Astrocyte (in vitro differentiated cells and primary cell): ENCODE measurements at regions not wholly inside any gene's neighbourhood (a gene's known extent, or its start where the extent isn't known, plus 50 kb on each side); places are given as distances from the start of the nearest gene placed in this dataset.
"Not testable (repeated sequence)": the region's sequence is repeated elsewhere in the genome, so short reads cannot be mapped to it uniquely, and the experiment has no call there.

Experiments
- DNase-seq: peaks from one replicate; pipeline ENCODE4 v3.0.0-alpha.2; 2010; ENCODE audit warnings: low read depth
- FAIRE-seq: peaks from 2 replicates; lab custom pipeline; 2011; peaks lifted over from hg19 to GRCh38; lab: Jason Lieb, UNC
- H2AFZ ChIP-seq: 2 replicates; pipeline ENCODE4 v1.6.0; 2012; ENCODE audit warnings: low read depth, low read length, inconsistent platforms
- H3K27ac ChIP-seq: 2 replicates; pipeline ENCODE4 v1.5.1; 2011; ENCODE audit warnings: low read depth, low read length, inconsistent platforms
- H3K27me3 ChIP-seq: 2 replicates; pipeline ENCODE4 v1.6.0; 2011; ENCODE audit warnings: low read length, inconsistent platforms; ENCODE audit not compliant: insufficient read depth
- H3K36me3 ChIP-seq: 2 replicates; pipeline ENCODE4 v1.5.1; 2011; ENCODE audit warnings: low read length, inconsistent platforms; ENCODE audit not compliant: insufficient read depth
- H3K4me1 ChIP-seq: 2 replicates; pipeline ENCODE4 v1.5.1; 2011; ENCODE audit warnings: low read length, inconsistent platforms; ENCODE audit not compliant: insufficient read depth
- H3K4me2 ChIP-seq: 2 replicates; pipeline ENCODE4 v1.6.0; 2012; ENCODE audit warnings: low read length, inconsistent platforms
- H3K4me3 ChIP-seq: 2 replicates; pipeline ENCODE4 v1.5.1; 2011; ENCODE audit warnings: low read depth, mild to moderate bottlenecking, low read length, inconsistent platforms; ENCODE audit not compliant: insufficient read depth
- H3K79me2 ChIP-seq: 2 replicates; pipeline ENCODE4 v1.6.0; 2012; ENCODE audit warnings: mild to moderate bottlenecking, low read length, inconsistent platforms; ENCODE audit not compliant: insufficient read depth
- H3K9ac ChIP-seq: 2 replicates; pipeline ENCODE4 v1.6.0; 2012; ENCODE audit warnings: mild to moderate bottlenecking, low read length, inconsistent platforms
- H3K9me3 ChIP-seq: 2 replicates; pipeline ENCODE4 v1.5.1; 2012; ENCODE audit warnings: low read depth, mild to moderate bottlenecking, low read length, inconsistent platforms; ENCODE audit not compliant: insufficient read depth
- H4K20me1 ChIP-seq: 2 replicates; pipeline ENCODE4 v1.6.0; 2012; ENCODE audit warnings: low read length, inconsistent platforms; ENCODE audit not compliant: insufficient read depth
- H3K27ac Mint-ChIP-seq: one replicate; pipeline ENCODE4 v1.8.0; 2021; ENCODE audit warnings: mild to moderate bottlenecking, mixed read lengths; ENCODE audit not compliant: unreplicated experiment
- H3K27me3 Mint-ChIP-seq: one replicate; pipeline ENCODE4 v1.8.0; 2021; ENCODE audit warnings: low read depth, mixed read lengths; ENCODE audit not compliant: unreplicated experiment
- H3K36me3 Mint-ChIP-seq: one replicate; pipeline ENCODE4 v1.8.0; 2021; ENCODE audit warnings: low read depth, mixed read lengths; ENCODE audit not compliant: unreplicated experiment
- H3K4me1 Mint-ChIP-seq: one replicate; pipeline ENCODE4 v1.8.0; 2021; ENCODE audit warnings: low read depth, mixed read lengths; ENCODE audit not compliant: unreplicated experiment
- H3K4me3 Mint-ChIP-seq: one replicate; pipeline ENCODE4 v1.8.0; 2021; ENCODE audit warnings: mild to moderate bottlenecking, moderate library complexity, mixed read lengths; ENCODE audit not compliant: unreplicated experiment
- H3K9me3 Mint-ChIP-seq: one replicate; pipeline ENCODE4 v1.8.0; 2021; ENCODE audit warnings: mild to moderate bottlenecking, mixed read lengths; ENCODE audit not compliant: unreplicated experiment
- CTCF ChIP-seq: IDR thresholded peaks from 2 replicates; pipeline ENCODE4 v1.5.1; 2011; ENCODE audit warnings: low read depth, mild to moderate bottlenecking, inconsistent platforms, low read length, moderate library complexity; ENCODE audit not compliant: insufficient read depth
- EZH2 ChIP-seq: IDR thresholded peaks from 2 replicates; pipeline ENCODE4 v1.6.1; 2012; ENCODE audit warnings: mild to moderate bottlenecking, low read length, inconsistent platforms; ENCODE audit not compliant: insufficient read depth

- no peak overlapping the region for H3K4me3 ChIP-seq
- no peaks in the 10 kb centered on the region for H3K4me1 ChIP-seq
- H3K9me3 Mint-ChIP-seq, result no peaks in the 10 kb centered on the region
- DNase-seq (no peak), FAIRE-seq (no peak)
- H3K4me2 ChIP-seq, result no peak overlapping the region
- H3K27ac ChIP-seq, result no peak overlapping the region
- H3K9me3 ChIP-seq, result no peaks in the 10 kb centered on the region
- H2AFZ ChIP-seq, result no peak overlapping the region
- no peak overlapping the region for H3K27ac Mint-ChIP-seq
- H3K36me3 ChIP-seq, result no peaks in the 10 kb centered on the region
- no peak overlapping the region for H3K9ac ChIP-seq
- H4K20me1 ChIP-seq, result no peaks in the 10 kb centered on the region
- TF ChIP-seq EZH2 (no peak), CTCF (no peak)
- no peaks in the 10 kb centered on the region for H3K27me3 Mint-ChIP-seq
- no peaks in the 10 kb centered on the region for H3K27me3 ChIP-seq
- no peak overlapping the region for H3K4me3 Mint-ChIP-seq
- H3K4me1 Mint-ChIP-seq, result no peaks in the 10 kb centered on the region
- H3K79me2 ChIP-seq, result no peaks in the 10 kb centered on the region
- H3K36me3 Mint-ChIP-seq, result no peaks in the 10 kb centered on the region
These were observed 774.4 kb upstream of the CHORDC1 start for GRCh38 chr11:90997241-90997640.

GRCh38 chr11:90972159-90972558, 749.3 kb upstream of the CHORDC1 start:
- not testable (repeated sequence) for H3K4me1 ChIP-seq, H3K4me3 ChIP-seq, H3K9ac ChIP-seq, H3K4me3 Mint-ChIP-seq, H3K9me3 ChIP-seq, H3K36me3 ChIP-seq, H3K4me1 Mint-ChIP-seq, H3K9me3 Mint-ChIP-seq, H3K27me3 Mint-ChIP-seq, FAIRE-seq, H3K36me3 Mint-ChIP-seq, H3K4me2 ChIP-seq, H2AFZ ChIP-seq, H3K27me3 ChIP-seq, H3K27ac Mint-ChIP-seq, H3K79me2 ChIP-seq, H3K27ac ChIP-seq, DNase-seq, H4K20me1 ChIP-seq

GRCh38 chr11:90947930-90948329, 725.1 kb upstream of the CHORDC1 start:
- H4K20me1 ChIP-seq, result no peaks in the 10 kb centered on the region
- H3K27me3 Mint-ChIP-seq, result no peaks in the 10 kb centered on the region
- H3K27ac ChIP-seq, result no peak overlapping the region
- no peaks in the 10 kb centered on the region for H3K4me1 Mint-ChIP-seq
- H3K27ac Mint-ChIP-seq, result no peak overlapping the region
- no peak overlapping the region for H3K4me3 Mint-ChIP-seq
- no peak overlapping the region for H3K4me2 ChIP-seq
- H3K9ac ChIP-seq, result no peak overlapping the region
- no peak for FAIRE-seq
- H3K4me3 ChIP-seq, result no peak overlapping the region
- TF ChIP-seq EZH2 (no peak), CTCF (no peak)
- DNase-seq, result no peak
- no peaks in the 10 kb centered on the region for H3K9me3 Mint-ChIP-seq
- no peaks in the 10 kb centered on the region for H3K36me3 ChIP-seq
- H2AFZ ChIP-seq, result no peak overlapping the region
- H3K27me3 ChIP-seq, result no peaks in the 10 kb centered on the region
- H3K9me3 ChIP-seq, result no peaks in the 10 kb centered on the region
- H3K36me3 Mint-ChIP-seq, result no peaks in the 10 kb centered on the region
- no peaks in the 10 kb centered on the region for H3K79me2 ChIP-seq
- H3K4me1 ChIP-seq, result no peaks in the 10 kb centered on the region
